HEK293 (cell line): ENCODE measurements at regions not wholly inside any gene's neighbourhood (a gene's known extent, or its start where the extent isn't known, plus 50 kb on each side); places are given as distances from the start of the nearest gene placed in this dataset.

Experiments
- SP2 ChIP-seq: fragments of 450-650 bp; formaldehyde crosslinking; IDR thresholded peaks from 2 replicates; pipeline ENCODE4 v1.5.1; 2016; ENCODE audit warnings: missing biosample characterization, missing genetic modification characterization
- ZNF132 ChIP-seq: fragments of 450-650 bp; formaldehyde crosslinking; IDR thresholded peaks from 2 replicates; pipeline ENCODE4 v1.5.1; 2017; ENCODE audit warnings: missing biosample characterization, missing genetic modification characterization, borderline replicate concordance
- TF ChIP-seq, protein P1 (sequence below): fragments of 450-650 bp; formaldehyde crosslinking; IDR thresholded peaks from 2 replicates; pipeline ENCODE4 v1.5.1; 2016; ENCODE audit warnings: missing biosample characterization, missing genetic modification characterization
- TF ChIP-seq, protein P2 (sequence below): fragments of 450-650 bp; formaldehyde crosslinking; IDR thresholded peaks from 2 replicates; pipeline ENCODE4 v1.5.1; 2016; ENCODE audit warnings: missing biosample characterization, missing genetic modification characterization

DNA sequence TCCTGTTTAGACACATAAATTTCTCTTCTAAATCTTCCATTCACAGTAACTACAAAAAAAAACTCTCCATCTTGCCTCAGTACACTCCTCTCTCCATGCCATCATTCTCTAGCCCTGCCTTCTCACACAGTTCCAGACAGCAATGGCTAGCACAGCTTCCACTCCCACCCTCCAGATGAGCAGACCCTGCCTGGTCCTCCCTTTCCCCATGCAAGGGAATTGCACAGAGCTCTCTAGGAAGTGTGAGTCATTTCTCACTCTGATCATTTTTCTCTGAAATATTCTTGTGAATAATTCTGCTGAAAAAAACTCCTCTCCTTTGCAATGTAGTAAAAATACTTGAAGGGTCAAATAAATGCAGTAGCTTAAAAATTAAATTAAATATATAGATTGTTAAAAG is 170.6 kb downstream of the BMP4 start:
- TF ChIP-seq, protein P1, sequence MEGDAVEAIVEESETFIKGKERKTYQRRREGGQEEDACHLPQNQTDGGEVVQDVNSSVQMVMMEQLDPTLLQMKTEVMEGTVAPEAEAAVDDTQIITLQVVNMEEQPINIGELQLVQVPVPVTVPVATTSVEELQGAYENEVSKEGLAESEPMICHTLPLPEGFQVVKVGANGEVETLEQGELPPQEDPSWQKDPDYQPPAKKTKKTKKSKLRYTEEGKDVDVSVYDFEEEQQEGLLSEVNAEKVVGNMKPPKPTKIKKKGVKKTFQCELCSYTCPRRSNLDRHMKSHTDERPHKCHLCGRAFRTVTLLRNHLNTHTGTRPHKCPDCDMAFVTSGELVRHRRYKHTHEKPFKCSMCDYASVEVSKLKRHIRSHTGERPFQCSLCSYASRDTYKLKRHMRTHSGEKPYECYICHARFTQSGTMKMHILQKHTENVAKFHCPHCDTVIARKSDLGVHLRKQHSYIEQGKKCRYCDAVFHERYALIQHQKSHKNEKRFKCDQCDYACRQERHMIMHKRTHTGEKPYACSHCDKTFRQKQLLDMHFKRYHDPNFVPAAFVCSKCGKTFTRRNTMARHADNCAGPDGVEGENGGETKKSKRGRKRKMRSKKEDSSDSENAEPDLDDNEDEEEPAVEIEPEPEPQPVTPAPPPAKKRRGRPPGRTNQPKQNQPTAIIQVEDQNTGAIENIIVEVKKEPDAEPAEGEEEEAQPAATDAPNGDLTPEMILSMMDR (tag by site-specific recombination), result no peak
- TF ChIP-seq SP2 (tag by site-specific recombination) (no peak), ZNF132 (no peak)
- TF ChIP-seq, protein P2, sequence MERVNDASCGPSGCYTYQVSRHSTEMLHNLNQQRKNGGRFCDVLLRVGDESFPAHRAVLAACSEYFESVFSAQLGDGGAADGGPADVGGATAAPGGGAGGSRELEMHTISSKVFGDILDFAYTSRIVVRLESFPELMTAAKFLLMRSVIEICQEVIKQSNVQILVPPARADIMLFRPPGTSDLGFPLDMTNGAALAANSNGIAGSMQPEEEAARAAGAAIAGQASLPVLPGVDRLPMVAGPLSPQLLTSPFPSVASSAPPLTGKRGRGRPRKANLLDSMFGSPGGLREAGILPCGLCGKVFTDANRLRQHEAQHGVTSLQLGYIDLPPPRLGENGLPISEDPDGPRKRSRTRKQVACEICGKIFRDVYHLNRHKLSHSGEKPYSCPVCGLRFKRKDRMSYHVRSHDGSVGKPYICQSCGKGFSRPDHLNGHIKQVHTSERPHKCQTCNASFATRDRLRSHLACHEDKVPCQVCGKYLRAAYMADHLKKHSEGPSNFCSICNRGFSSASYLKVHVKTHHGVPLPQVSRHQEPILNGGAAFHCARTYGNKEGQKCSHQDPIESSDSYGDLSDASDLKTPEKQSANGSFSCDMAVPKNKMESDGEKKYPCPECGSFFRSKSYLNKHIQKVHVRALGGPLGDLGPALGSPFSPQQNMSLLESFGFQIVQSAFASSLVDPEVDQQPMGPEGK, result no peak
